Fibroblast of pulmonary artery (primary cell): ENCODE measurements at regions not wholly inside any gene's neighbourhood (a gene's known extent, or its start where the extent isn't known, plus 50 kb on each side); places are given as distances from the start of the nearest gene placed in this dataset.

Source experiments
- DNase-seq: peaks from one replicate; pipeline ENCODE4 v3.0.0-alpha.2; 2010; ENCODE audit warnings: low read depth
- H3K4me3 ChIP-seq: replicated peaks from 2 replicates; pipeline ENCODE4 v1.5.1; 2011; ENCODE audit warnings: low read depth, mild to moderate bottlenecking, control low read depth, low read length, moderate library complexity
- TF ChIP-seq, protein P1 (sequence below): IDR thresholded peaks from 2 replicates; pipeline ENCODE4 v1.5.1; 2011; ENCODE audit warnings: mild to moderate bottlenecking, control low read depth, low read length, inconsistent platforms; ENCODE audit errors: missing control alignments

DNA sequence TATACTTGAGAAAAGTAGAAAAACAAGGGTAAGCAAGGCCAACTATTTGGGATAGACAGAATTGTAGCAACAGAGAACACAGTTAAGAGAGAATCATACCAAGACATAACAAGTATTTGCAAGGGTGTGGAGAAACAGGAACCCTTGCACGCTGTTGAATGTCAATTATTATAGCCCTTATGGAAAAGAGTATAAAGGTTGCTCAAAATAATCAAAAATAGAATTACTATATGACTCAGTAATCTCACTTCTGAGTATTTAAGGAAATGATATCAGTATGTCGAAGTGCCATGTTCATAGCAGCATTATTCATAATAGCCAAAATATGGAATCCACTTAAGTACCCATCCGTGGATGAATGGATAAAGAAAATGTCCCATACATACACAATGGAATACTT, 193.3 kb downstream of the PHLDA1 start:
- DNase-seq: no peak
- TF ChIP-seq, protein P1, sequence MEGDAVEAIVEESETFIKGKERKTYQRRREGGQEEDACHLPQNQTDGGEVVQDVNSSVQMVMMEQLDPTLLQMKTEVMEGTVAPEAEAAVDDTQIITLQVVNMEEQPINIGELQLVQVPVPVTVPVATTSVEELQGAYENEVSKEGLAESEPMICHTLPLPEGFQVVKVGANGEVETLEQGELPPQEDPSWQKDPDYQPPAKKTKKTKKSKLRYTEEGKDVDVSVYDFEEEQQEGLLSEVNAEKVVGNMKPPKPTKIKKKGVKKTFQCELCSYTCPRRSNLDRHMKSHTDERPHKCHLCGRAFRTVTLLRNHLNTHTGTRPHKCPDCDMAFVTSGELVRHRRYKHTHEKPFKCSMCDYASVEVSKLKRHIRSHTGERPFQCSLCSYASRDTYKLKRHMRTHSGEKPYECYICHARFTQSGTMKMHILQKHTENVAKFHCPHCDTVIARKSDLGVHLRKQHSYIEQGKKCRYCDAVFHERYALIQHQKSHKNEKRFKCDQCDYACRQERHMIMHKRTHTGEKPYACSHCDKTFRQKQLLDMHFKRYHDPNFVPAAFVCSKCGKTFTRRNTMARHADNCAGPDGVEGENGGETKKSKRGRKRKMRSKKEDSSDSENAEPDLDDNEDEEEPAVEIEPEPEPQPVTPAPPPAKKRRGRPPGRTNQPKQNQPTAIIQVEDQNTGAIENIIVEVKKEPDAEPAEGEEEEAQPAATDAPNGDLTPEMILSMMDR: no peak
- H3K4me3 ChIP-seq: no peak overlapping the region

DNA sequence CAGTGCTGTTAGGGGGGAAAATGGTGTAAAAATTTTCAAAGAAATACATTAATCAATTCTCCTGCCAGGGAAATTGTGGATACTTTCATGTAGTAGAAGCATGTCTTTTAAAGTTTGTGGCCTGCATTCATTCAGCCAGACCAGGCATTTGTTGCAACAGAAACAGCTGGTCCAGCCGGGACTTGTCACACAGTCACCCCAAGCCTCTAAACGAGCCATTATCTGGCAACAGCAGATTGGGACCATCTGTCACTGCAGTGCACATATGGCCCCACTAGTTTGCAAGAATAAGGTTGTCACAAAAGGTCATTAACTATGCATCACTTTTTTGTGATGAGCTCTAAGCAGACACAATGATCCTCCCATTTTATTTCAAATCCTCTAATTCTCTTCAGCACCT, 193.9 kb downstream of the PHLDA1 start:
- no peak overlapping the region for H3K4me3 ChIP-seq
- TF ChIP-seq, protein P1: no peak
- no peak for DNase-seq

DNA sequence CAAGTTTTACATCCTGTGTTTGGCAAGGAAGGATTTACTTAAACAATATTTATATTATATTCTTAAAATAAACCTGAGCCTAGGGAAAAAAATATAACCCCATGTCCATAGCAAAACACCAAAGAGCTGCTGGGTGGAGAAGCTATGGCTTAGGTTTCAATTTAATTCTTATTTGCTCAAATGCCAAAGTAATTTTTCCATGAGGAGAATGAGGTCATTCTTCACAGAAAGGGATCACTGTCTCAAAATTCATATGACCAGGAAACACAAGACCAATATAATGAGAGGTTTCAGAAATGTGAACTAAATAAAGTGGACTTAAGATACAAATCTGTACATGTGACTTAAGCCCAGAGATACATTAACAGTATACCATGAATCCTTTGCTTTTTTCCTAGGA, 195.0 kb downstream of the PHLDA1 start:
- no peak overlapping the region for H3K4me3 ChIP-seq
- TF ChIP-seq, protein P1: no peak
- no peak for DNase-seq

DNA sequence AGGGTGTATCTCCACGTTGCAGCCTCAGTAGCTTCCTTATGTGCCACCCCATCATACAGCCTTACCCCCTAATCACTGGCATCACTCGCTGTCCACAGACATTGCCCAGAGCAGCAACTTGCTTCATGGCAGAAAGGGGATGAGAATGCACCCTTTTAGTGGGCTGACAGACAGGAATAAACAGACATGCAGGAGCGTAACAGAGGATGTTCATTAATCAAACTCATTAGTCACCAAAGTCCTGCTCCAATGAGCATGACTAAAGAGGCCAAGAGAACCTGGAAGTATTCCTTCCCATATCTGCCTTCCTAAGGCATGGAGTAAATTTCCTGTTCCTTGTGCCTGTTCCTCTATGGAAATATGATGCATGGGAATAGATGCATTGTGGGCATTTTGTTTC, 197.0 kb downstream of the PHLDA1 start:
- DNase-seq: no peak
- TF ChIP-seq, protein P1: no peak
- no peak overlapping the region for H3K4me3 ChIP-seq

DNA sequence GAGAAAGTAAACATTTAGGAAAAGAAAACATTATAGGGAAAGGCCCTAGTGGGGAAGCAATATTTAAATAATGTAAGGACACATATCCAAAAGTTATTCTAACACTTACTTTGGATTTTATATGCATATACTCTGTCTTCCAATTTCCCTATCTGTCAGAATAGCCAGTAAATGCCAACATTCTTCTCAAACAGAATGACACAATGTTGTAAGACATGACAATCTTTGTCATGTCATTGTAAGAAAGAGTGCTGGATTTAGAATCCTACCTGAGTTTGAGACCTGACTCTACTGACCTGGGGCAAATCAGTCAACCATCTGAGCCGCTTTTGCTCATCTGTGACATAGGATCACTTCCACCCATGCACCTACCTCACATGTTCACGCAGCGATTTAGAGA, 198.3 kb downstream of the PHLDA1 start:
- TF ChIP-seq, protein P1: no peak
- no peak for DNase-seq
- no peak overlapping the region for H3K4me3 ChIP-seq

DNA sequence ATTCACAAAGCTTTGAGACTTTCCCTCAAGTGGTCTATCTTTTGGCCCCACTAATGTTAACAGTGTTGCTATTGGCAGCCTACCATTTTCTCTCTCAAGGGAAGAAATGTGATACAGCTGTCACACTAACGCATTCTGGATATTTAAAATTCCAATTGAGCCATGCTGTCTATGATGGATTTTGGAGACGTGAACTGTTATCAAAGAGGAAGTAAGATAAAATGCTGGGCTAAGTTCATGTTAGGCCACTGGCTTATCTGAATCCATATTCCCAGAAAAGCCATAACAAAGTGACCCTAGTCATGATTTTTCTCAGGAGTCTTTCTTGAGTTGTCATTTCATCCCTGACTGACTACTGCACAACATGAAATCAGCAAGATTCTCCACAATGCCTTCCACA, 200.2 kb downstream of the PHLDA1 start:
- H3K4me3 ChIP-seq: no peak overlapping the region
- peak; percentile 67 for DNase-seq
- TF ChIP-seq, protein P1: no peak

DNA sequence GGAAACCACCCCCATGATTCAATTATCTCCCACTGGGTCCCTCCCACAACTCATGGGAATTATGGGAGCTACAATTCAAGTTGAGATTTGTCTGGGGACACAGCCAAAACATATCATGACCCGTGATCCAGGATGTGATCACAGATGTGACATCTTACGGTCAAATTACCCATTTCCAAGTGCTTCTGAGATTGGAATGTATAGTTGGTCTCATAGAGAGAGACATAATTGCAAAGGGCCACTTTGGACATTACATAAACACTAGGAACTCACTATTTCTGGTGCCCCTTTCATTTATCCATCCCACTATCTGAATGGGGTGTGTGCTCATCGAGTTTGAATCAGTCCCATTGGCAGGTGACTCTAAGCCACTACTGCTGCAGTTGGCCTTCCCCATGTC, 204.5 kb downstream of the PHLDA1 start:
- TF ChIP-seq, protein P1: no peak
- no peak overlapping the region for H3K4me3 ChIP-seq
- no peak for DNase-seq
